GM06990 (cell line): ENCODE measurements at regions not wholly inside any gene's neighbourhood (a gene's known extent, or its start where the extent isn't known, plus 50 kb on each side); places are given as distances from the start of the nearest gene placed in this dataset.

Source experiments
- DNase-seq: peaks from one replicate; pipeline ENCODE4 v3.0.0-alpha.2; 2011; ENCODE audit not compliant: insufficient read length; ENCODE audit errors: extremely low read depth
- H3K27me3 ChIP-seq: replicated peaks from 2 replicates; pipeline ENCODE4 v1.6.0; 2011; ENCODE audit warnings: low read length; ENCODE audit not compliant: control insufficient read depth, insufficient read depth
- H3K36me3 ChIP-seq: 2 replicates; pipeline ENCODE4 v1.5.1; 2011; ENCODE audit warnings: low read length; ENCODE audit not compliant: control insufficient read depth, insufficient read depth
- H3K4me3 ChIP-seq: replicated peaks from 2 replicates; pipeline ENCODE4 v1.5.1; 2011; ENCODE audit warnings: low read depth, mild to moderate bottlenecking, control low read depth, low read length
- TF ChIP-seq, protein P1 (sequence below): IDR thresholded peaks from 2 replicates; pipeline ENCODE4 v1.5.1; 2011; ENCODE audit warnings: low read length, control low read depth, mild to moderate bottlenecking, inconsistent platforms; ENCODE audit not compliant: insufficient read depth, poor library complexity, severe bottlenecking

DNA sequence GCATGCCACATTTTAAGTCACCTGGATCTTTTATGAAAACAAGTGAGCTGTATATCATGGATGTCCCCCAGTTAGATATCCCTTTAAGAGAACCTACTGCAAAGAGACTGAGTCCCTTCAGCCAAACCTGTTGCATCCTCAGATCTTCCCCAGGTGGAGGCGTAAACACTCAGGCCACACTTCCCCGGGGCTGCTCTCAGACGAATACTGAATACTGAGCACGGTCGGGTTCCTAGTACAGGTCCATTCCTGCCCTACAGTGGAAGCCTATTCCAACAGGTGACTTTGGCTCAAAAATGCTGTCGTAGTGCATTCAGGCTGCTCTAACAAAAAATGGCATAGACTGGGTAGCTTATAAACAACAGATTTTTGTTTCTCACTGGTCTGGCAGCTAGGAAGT, 320.2 kb upstream of the CLNK start:
- DNase-seq = no peak
- Histone ChIP-seq H3K27me3 (no peaks in the 10 kb centered on the region), H3K4me3 (no peak overlapping the region), H3K36me3 (no peaks in the 10 kb centered on the region)
- TF ChIP-seq, protein P1, sequence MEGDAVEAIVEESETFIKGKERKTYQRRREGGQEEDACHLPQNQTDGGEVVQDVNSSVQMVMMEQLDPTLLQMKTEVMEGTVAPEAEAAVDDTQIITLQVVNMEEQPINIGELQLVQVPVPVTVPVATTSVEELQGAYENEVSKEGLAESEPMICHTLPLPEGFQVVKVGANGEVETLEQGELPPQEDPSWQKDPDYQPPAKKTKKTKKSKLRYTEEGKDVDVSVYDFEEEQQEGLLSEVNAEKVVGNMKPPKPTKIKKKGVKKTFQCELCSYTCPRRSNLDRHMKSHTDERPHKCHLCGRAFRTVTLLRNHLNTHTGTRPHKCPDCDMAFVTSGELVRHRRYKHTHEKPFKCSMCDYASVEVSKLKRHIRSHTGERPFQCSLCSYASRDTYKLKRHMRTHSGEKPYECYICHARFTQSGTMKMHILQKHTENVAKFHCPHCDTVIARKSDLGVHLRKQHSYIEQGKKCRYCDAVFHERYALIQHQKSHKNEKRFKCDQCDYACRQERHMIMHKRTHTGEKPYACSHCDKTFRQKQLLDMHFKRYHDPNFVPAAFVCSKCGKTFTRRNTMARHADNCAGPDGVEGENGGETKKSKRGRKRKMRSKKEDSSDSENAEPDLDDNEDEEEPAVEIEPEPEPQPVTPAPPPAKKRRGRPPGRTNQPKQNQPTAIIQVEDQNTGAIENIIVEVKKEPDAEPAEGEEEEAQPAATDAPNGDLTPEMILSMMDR = no peak

DNA sequence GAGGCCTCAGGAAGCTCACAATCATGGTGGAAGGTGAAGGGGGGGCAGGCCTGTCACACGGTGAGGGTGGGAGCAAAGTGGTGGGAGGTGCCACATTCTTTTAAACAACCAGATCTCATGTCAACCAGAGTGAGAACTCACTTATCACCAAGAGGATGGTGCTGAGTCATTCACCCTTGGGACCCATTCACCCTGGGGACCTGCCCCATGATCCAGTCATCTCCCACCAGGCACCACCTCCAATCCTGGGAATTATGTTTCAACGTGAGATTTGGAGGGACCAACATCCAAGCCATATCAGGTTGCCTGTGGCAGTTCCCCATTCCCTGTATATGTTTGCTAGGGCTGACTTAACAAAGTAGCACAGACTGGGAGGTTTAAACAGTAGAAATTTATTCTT, 318.4 kb upstream of the CLNK start:
- H3K27me3 ChIP-seq = no peaks in the 10 kb centered on the region
- DNase-seq = no peak
- H3K4me3 ChIP-seq = no peak overlapping the region
- H3K36me3 ChIP-seq = no peaks in the 10 kb centered on the region
- TF ChIP-seq, protein P1 = no peak

DNA sequence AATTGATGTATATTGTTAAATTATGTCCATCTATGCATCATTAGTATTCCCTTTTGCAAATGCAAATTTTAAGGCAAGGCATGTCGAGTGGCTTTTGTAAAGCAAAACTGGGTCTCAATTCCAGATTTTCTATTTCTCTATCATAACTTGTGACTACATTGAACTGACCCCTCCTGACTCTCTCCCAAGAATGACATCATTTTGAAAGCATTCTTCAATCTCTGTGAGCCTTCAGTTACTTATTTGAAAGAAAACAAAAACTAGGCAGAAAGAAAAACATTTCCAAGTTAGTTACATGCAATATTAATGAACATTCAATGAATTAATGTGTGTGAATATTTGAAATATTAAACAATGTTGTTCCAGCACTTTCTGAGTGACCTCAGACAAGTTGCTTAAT, 314.3 kb upstream of the CLNK start:
- no peak for DNase-seq
- no peak overlapping the region for H3K4me3 ChIP-seq
- TF ChIP-seq, protein P1 = no peak
- no peaks in the 10 kb centered on the region for H3K36me3 ChIP-seq
- no peaks in the 10 kb centered on the region for H3K27me3 ChIP-seq

DNA sequence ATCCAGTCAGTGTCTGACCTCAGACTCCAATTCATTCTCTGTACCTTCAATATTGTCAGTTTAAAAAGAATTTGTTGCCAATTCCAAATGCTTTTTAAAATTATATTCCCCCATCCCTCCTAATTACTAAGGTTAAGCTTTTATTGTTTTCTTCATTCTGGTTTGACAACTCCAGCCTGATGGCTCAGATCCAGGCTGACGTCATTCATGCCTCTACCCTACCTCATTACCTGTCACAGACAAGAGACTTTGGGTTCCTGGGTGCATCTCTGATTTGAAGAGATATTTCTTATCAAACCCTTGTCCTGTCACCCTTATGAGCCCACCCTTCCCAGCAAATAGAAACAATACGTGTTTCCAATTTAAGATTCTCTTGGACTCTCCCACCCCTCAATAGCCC, 300.2 kb upstream of the CLNK start:
- H3K4me3 ChIP-seq = no peak overlapping the region
- no peaks in the 10 kb centered on the region for H3K36me3 ChIP-seq
- no peak for DNase-seq
- TF ChIP-seq, protein P1 = no peak
- no peaks in the 10 kb centered on the region for H3K27me3 ChIP-seq

DNA sequence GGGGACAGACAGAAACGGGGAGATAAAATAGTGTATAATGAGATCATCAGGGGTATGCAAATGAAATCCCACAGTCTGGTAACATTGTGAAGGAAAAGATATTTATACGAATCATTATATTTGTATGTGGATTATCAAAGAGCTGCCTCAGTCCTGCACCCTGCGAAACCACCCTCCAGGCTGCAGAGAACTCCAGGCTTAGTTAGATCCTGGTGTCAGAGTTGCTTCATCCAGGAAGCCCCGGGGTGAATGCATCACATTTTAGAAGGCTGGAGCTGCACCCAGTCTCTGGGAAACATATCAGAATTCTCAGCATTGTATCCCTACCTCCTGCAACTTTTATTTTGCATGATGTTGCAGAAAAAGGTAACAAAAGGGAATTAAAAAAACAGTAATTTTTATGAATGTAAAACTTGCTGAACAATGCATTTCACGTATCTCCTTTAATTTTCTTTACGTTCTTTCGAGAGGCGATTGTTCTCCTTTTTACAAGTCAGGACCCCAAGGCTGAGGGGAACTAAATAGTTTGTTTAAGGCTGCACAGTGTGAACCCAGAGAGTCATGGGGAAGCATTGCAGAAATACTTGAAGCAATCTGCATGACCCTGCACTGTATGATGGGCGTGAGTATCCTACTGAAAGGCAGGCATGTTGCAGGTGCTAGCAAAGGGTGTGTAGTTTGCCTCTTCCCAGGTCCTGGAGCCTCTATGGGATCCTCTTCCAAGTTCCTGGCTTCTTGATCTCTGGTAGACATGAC, 299.5 kb upstream of the CLNK start:
- TF ChIP-seq, protein P1 = no peak
- H3K4me3 ChIP-seq = no peak overlapping the region
- no peaks in the 10 kb centered on the region for H3K36me3 ChIP-seq
- H3K27me3 ChIP-seq = no peaks in the 10 kb centered on the region
- no peak for DNase-seq

DNA sequence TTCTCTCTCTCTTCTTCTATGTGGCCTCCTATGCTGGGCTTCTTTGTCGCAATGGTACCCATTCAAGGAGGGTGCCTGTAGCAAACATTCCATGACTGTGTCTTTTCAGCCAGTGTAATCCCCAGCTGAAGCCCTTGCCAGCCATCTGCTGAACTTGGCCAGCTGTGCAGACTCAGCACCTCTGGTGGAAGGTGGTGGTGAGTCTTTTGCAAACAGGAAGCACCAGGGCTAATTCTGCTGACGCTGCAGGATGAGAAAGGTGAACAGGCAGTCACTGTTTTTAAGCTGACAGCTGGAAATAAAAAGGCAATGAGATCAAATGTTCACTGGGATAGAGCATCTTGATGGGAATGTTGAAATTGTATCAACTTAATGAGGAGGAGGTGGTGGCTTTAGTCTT, 298.7 kb upstream of the CLNK start:
- Histone ChIP-seq H3K36me3 (no peaks in the 10 kb centered on the region), H3K27me3 (no peaks in the 10 kb centered on the region), H3K4me3 (no peak overlapping the region)
- TF ChIP-seq, protein P1 = no peak
- no peak for DNase-seq
